OCI-LY3 (cell line): ENCODE measurements at regions not wholly inside any gene's neighbourhood (a gene's known extent, or its start where the extent isn't known, plus 50 kb on each side); places are given as distances from the start of the nearest gene placed in this dataset.

Source experiments
- EZH2phosphoT487 ChIP-seq: fragments of 200-600 bp; shearing (Covaris generic); IDR thresholded peaks from 2 replicates; pipeline ENCODE4 v1.6.1; 2018; ENCODE audit warnings: antibody characterized with exemption, mixed run types, low read depth
- TF ChIP-seq, protein P1 (sequence below): fragments of 200-600, 300-600 bp; sonication (generic); IDR thresholded peaks from 2 replicates; pipeline ENCODE4 v1.5.1; 2014; ENCODE audit warnings: antibody characterized with exemption, low read length, low read depth

DNA sequence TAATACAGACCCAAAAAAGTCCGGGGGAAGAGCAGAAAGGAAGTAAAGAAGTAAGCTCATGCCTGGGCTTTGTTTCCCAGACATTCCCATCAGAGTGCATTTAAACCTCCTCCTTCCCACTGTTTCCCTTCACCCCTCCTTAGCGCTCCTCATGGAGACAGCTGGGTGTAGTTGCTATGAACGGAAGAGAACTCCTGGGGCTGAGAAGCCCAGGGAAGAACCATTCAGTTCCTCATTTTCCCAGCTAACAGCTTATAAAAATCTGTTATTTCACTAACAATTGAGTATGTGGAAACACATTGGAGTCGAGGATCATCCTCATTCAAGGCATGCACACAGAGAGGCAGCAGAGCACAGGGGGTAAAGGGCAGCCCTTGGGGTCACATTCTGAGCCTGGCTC is 299.3 kb downstream of the SHQ1 start:
- TF ChIP-seq EZH2phosphoT487 = no peak
- TF ChIP-seq, protein P1, sequence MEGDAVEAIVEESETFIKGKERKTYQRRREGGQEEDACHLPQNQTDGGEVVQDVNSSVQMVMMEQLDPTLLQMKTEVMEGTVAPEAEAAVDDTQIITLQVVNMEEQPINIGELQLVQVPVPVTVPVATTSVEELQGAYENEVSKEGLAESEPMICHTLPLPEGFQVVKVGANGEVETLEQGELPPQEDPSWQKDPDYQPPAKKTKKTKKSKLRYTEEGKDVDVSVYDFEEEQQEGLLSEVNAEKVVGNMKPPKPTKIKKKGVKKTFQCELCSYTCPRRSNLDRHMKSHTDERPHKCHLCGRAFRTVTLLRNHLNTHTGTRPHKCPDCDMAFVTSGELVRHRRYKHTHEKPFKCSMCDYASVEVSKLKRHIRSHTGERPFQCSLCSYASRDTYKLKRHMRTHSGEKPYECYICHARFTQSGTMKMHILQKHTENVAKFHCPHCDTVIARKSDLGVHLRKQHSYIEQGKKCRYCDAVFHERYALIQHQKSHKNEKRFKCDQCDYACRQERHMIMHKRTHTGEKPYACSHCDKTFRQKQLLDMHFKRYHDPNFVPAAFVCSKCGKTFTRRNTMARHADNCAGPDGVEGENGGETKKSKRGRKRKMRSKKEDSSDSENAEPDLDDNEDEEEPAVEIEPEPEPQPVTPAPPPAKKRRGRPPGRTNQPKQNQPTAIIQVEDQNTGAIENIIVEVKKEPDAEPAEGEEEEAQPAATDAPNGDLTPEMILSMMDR = no peak
